ENCODE measurements at regions not wholly inside any gene's neighbourhood (a gene's known extent, or its start where the extent isn't known, plus 50 kb on each side); places are given as distances from the start of the nearest gene placed in this dataset.

DNA sequence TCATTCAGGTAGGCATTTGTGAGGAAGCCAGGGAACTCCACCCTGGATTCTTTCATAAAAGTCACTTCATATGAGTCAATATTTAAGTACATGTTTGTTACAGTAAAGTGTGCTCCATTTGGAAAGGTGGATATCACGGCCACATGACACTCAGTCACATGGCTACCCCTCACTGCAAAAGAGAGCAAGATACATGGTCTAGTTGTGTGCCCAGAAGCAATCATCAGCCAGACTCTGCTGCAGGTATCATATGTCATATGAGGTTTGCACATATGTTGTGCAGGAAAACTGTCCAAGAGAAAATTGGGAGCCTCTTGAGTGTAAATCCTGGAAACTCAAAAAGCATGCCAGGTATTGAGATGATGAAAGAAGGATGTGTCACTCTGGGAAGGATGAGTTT lies 55.0 kb upstream of the NMNAT3 start:
- Histone ChIP-seq H3K9me3 (ENCODE audit: insufficient read depth, low read length, severe bottlenecking) (no peaks in the 10 kb centered on the region), H4K20me1 (ENCODE audit: insufficient read depth, low read length) (no peaks in the 10 kb centered on the region), H3K4me1 (ENCODE audit: insufficient read depth, low read length) (no peaks in the 10 kb centered on the region), H3K27me3 (ENCODE audit: insufficient read depth, low read length, poor library complexity) (no peaks in the 10 kb centered on the region), H2AFZ (ENCODE audit: low read depth, low read length) (no peak overlapping the region), H3K4me2 (ENCODE audit: insufficient read depth, low read length) (no peak overlapping the region), H3K27ac (ENCODE audit: low read length) (no peak overlapping the region), H3K9ac (ENCODE audit: low read depth, low read length) (no peak overlapping the region), H3K4me3 (ENCODE audit: low read depth in 1 of 2, low read length in 2 of 2) (no peak overlapping the region), H3K79me2 (ENCODE audit: insufficient read depth, low read length) (no peaks in the 10 kb centered on the region), H3K36me3 (ENCODE audit: insufficient read depth, low read length) (no peaks in the 10 kb centered on the region)
- TF ChIP-seq EZH2 (IDR thresholded peaks at IDR 0.05; ENCODE audit: borderline replicate concordance, low read depth, low read length, severe bottlenecking): no peak
- TF ChIP-seq, protein P1, sequence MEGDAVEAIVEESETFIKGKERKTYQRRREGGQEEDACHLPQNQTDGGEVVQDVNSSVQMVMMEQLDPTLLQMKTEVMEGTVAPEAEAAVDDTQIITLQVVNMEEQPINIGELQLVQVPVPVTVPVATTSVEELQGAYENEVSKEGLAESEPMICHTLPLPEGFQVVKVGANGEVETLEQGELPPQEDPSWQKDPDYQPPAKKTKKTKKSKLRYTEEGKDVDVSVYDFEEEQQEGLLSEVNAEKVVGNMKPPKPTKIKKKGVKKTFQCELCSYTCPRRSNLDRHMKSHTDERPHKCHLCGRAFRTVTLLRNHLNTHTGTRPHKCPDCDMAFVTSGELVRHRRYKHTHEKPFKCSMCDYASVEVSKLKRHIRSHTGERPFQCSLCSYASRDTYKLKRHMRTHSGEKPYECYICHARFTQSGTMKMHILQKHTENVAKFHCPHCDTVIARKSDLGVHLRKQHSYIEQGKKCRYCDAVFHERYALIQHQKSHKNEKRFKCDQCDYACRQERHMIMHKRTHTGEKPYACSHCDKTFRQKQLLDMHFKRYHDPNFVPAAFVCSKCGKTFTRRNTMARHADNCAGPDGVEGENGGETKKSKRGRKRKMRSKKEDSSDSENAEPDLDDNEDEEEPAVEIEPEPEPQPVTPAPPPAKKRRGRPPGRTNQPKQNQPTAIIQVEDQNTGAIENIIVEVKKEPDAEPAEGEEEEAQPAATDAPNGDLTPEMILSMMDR (IDR thresholded peaks at IDR 0.05; ENCODE audit: borderline replicate concordance, extremely low read depth, low read length, poor library complexity, severe bottlenecking): no peak
- no peak for ATAC-seq (ENCODE audit: insufficient read depth, low read depth)
- DNase-seq: no peak

DNA sequence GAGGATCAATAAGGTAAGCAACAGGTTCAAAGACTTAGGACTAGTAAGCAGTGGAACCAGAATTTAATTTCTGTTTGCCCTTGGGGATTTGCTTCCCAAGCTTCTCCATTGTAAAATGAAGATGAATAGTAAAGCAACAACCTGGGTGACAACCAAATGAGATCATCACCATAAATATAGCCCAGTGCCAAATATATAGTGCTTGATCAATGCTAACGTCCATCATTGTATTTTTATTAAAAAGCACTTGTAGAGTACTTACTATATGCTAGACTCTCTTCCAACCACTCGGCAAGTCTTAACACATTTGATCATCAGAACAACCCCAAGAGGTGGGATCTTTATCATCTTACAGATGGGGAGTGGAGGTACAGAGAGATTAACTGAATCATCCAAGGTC lies 51.5 kb upstream of the NMNAT3 start:
- Histone ChIP-seq H3K27ac (ENCODE audit: low read length) (no peak overlapping the region), H3K36me3 (ENCODE audit: insufficient read depth, low read length) (no peaks in the 10 kb centered on the region), H3K9ac (ENCODE audit: low read depth, low read length) (no peak overlapping the region), H3K79me2 (ENCODE audit: insufficient read depth, low read length) (no peaks in the 10 kb centered on the region), H3K27me3 (ENCODE audit: insufficient read depth, low read length, poor library complexity) (no peaks in the 10 kb centered on the region), H2AFZ (ENCODE audit: low read depth, low read length) (no peak overlapping the region), H3K4me2 (ENCODE audit: insufficient read depth, low read length) (no peak overlapping the region), H3K4me1 (ENCODE audit: insufficient read depth, low read length) (no peaks in the 10 kb centered on the region), H3K4me3 (ENCODE audit: low read depth in 1 of 2, low read length in 2 of 2) (no peak overlapping the region), H3K9me3 (ENCODE audit: insufficient read depth, low read length, severe bottlenecking) (no peaks in the 10 kb centered on the region), H4K20me1 (ENCODE audit: insufficient read depth, low read length) (no peaks in the 10 kb centered on the region)
- DNase-seq (no peak), ATAC-seq (ENCODE audit: insufficient read depth, low read depth) (no peak)
- TF ChIP-seq, protein P1 (IDR thresholded peaks at IDR 0.05; ENCODE audit: borderline replicate concordance, extremely low read depth, low read length, poor library complexity, severe bottlenecking): no peak
- no peak for TF ChIP-seq EZH2 (IDR thresholded peaks at IDR 0.05; ENCODE audit: borderline replicate concordance, low read depth, low read length, severe bottlenecking)

DNA sequence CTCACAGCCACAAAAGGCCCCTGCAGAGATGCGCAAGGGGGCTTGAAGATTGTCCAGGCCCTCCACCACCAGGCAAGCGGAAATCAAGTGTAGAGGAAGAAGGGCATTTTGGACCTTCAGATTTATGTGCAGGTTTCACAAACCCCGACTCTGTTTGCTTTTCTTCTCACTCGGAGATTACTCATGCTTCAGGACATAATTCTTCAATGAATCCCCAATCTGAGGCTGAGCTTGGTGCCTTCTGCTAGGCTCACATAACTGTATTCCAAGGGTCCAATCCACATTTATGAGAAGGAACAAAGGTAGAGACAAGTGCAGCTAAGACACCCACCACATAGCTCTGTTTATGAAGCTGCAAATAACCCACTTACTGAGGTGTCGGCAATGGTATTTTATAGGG lies 50.6 kb upstream of the NMNAT3 start:
- DNase-seq (no peak), ATAC-seq (ENCODE audit: insufficient read depth, low read depth) (no peak)
- no peak overlapping the region for H3K27ac ChIP-seq (ENCODE audit: low read length)
- H3K9me3 ChIP-seq (ENCODE audit: insufficient read depth, low read length, severe bottlenecking): no peaks in the 10 kb centered on the region
- H3K27me3 ChIP-seq (ENCODE audit: insufficient read depth, low read length, poor library complexity): no peaks in the 10 kb centered on the region
- no peak for TF ChIP-seq EZH2 (IDR thresholded peaks at IDR 0.05; ENCODE audit: borderline replicate concordance, low read depth, low read length, severe bottlenecking)
- TF ChIP-seq, protein P1 (IDR thresholded peaks at IDR 0.05; ENCODE audit: borderline replicate concordance, extremely low read depth, low read length, poor library complexity, severe bottlenecking): no peak
- no peak overlapping the region for H3K9ac ChIP-seq (ENCODE audit: low read depth, low read length)
- no peaks in the 10 kb centered on the region for H3K36me3 ChIP-seq (ENCODE audit: insufficient read depth, low read length)
- no peaks in the 10 kb centered on the region for H4K20me1 ChIP-seq (ENCODE audit: insufficient read depth, low read length)
- H3K4me3 ChIP-seq (ENCODE audit: low read depth in 1 of 2, low read length in 2 of 2): no peak overlapping the region
- no peak overlapping the region for H3K4me2 ChIP-seq (ENCODE audit: insufficient read depth, low read length)
- H3K79me2 ChIP-seq (ENCODE audit: insufficient read depth, low read length): no peaks in the 10 kb centered on the region
- no peaks in the 10 kb centered on the region for H3K4me1 ChIP-seq (ENCODE audit: insufficient read depth, low read length)
- H2AFZ ChIP-seq (ENCODE audit: low read depth, low read length): no peak overlapping the region

Measured in DND-41 (cell line).